Hepatocyte (in vitro differentiated cells): ENCODE measurements at regions not wholly inside any gene's neighbourhood (a gene's known extent, or its start where the extent isn't known, plus 50 kb on each side); places are given as distances from the start of the nearest gene placed in this dataset.

Source experiments
- DNase-seq: peaks from one replicate; pipeline ENCODE4 v3.0.0-alpha.2; 2016; ENCODE audit warnings: low spot score
- H2AFZ ChIP-seq: fragments of 200-600 bp; sonication (generic); 2 replicates; pipeline ENCODE4 v1.6.0; 2016; ENCODE audit warnings: antibody characterized with exemption, mild to moderate bottlenecking
- H3K27ac ChIP-seq: fragments of 200-600 bp; sonication (generic); 2 replicates; pipeline ENCODE4 v1.5.1; 2016; ENCODE audit warnings: mild to moderate bottlenecking
- H3K27me3 ChIP-seq: fragments of 200-600 bp; sonication (generic); 2 replicates; pipeline ENCODE4 v1.6.1; 2016
- H3K36me3 ChIP-seq: fragments of 200-600 bp; sonication (generic); replicated peaks from 2 replicates; pipeline ENCODE4 v1.5.1; 2016; ENCODE audit warnings: low read depth; ENCODE audit not compliant: insufficient read depth
- H3K4me1 ChIP-seq: fragments of 200-600 bp; sonication (generic); 2 replicates; pipeline ENCODE4 v1.5.1; 2016; ENCODE audit warnings: mild to moderate bottlenecking, moderate library complexity; ENCODE audit not compliant: insufficient read depth
- H3K4me2 ChIP-seq: fragments of 200-600 bp; sonication (generic); 2 replicates; pipeline ENCODE4 v1.6.0; 2016
- H3K4me3 ChIP-seq: fragments of 200-600 bp; sonication (generic); 2 replicates; pipeline ENCODE4 v1.5.1; 2016; ENCODE audit warnings: mild to moderate bottlenecking
- H3K79me2 ChIP-seq: fragments of 200-600 bp; sonication (generic); 2 replicates; pipeline ENCODE4 v1.6.0; 2017; ENCODE audit warnings: mild to moderate bottlenecking
- H3K9me2 ChIP-seq: fragments of 200-600 bp; sonication (generic); replicated peaks from 2 replicates; pipeline ENCODE4 v1.6.0; 2017; ENCODE audit warnings: mild to moderate bottlenecking; ENCODE audit not compliant: insufficient read depth
- H3K9me3 ChIP-seq: fragments of 200-600 bp; sonication (generic); 2 replicates; pipeline ENCODE4 v1.5.1; 2016; ENCODE audit warnings: low read depth, mild to moderate bottlenecking
- H4K20me1 ChIP-seq: fragments of 200-600 bp; sonication (generic); 2 replicates; pipeline ENCODE4 v1.6.0; 2016; ENCODE audit warnings: mild to moderate bottlenecking; ENCODE audit not compliant: insufficient read depth, poor library complexity, severe bottlenecking
- EZH2 ChIP-seq: fragments of 200-600 bp; sonication (generic); IDR thresholded peaks from 2 replicates; pipeline ENCODE4 v1.6.1; 2016; ENCODE audit warnings: antibody characterized with exemption, mild to moderate bottlenecking, borderline replicate concordance
- EZH2phosphoT487 ChIP-seq: fragments of 200-600 bp; sonication (generic); IDR thresholded peaks from one replicate; pipeline ENCODE4 v1.6.1; 2018; ENCODE audit warnings: antibody characterized with exemption, mild to moderate bottlenecking, low read depth, moderate library complexity; ENCODE audit not compliant: unreplicated experiment, severe bottlenecking
- WGBS: methylation state at CpG from one replicate; pipeline ENCODE4 v1.1.6; 2016; ENCODE audit warnings: low lambda C conversion rate; ENCODE audit errors: missing lambda C conversion rate; 5-methylcytosine and 5-hydroxymethylcytosine counted together
- TF ChIP-seq, protein P1 (sequence below): fragments of 200-600 bp; sonication (generic); IDR thresholded peaks from 2 replicates; pipeline ENCODE4 v1.5.1; 2016; ENCODE audit warnings: antibody characterized with exemption, mild to moderate bottlenecking; ENCODE audit not compliant: poor library complexity

DNA sequence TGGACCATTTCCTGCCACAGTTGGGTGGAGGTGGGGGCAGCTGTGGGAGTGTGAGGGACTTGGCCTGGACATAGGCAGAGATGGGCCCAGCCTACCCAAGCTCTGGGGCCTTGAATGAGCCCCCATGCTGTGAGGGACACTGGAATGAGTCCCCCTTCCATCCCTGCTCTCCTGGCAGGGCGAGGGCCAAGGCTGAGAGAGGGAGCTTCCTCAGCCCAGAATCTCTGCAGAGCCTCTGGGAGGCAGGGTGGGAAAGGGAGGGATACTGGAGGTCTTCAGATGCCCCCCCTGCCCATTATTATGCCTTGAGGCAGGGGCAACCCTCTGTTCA lies 124.5 kb upstream of the PJA1 start:
- Histone ChIP-seq H3K4me3 (no peak overlapping the region), H3K36me3 (no peaks in the 10 kb centered on the region), H3K79me2 (no peaks in the 10 kb centered on the region), H3K4me1 (peaks cover 14% of the 10 kb centered on the region), H2AFZ (no peak overlapping the region), H3K9me2 (no peaks in the 10 kb centered on the region), H3K27ac (no peak overlapping the region), H3K27me3 (no peaks in the 10 kb centered on the region), H4K20me1 (no peaks in the 10 kb centered on the region), H3K4me2 (no peak overlapping the region), H3K9me3 (no peaks in the 10 kb centered on the region)
- 78% methylated on average over 1 of the region's 1 CpG for WGBS
- TF ChIP-seq EZH2 (no peak), EZH2phosphoT487 (no peak)
- TF ChIP-seq, protein P1, sequence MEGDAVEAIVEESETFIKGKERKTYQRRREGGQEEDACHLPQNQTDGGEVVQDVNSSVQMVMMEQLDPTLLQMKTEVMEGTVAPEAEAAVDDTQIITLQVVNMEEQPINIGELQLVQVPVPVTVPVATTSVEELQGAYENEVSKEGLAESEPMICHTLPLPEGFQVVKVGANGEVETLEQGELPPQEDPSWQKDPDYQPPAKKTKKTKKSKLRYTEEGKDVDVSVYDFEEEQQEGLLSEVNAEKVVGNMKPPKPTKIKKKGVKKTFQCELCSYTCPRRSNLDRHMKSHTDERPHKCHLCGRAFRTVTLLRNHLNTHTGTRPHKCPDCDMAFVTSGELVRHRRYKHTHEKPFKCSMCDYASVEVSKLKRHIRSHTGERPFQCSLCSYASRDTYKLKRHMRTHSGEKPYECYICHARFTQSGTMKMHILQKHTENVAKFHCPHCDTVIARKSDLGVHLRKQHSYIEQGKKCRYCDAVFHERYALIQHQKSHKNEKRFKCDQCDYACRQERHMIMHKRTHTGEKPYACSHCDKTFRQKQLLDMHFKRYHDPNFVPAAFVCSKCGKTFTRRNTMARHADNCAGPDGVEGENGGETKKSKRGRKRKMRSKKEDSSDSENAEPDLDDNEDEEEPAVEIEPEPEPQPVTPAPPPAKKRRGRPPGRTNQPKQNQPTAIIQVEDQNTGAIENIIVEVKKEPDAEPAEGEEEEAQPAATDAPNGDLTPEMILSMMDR, result no peak
- no peak for DNase-seq

DNA sequence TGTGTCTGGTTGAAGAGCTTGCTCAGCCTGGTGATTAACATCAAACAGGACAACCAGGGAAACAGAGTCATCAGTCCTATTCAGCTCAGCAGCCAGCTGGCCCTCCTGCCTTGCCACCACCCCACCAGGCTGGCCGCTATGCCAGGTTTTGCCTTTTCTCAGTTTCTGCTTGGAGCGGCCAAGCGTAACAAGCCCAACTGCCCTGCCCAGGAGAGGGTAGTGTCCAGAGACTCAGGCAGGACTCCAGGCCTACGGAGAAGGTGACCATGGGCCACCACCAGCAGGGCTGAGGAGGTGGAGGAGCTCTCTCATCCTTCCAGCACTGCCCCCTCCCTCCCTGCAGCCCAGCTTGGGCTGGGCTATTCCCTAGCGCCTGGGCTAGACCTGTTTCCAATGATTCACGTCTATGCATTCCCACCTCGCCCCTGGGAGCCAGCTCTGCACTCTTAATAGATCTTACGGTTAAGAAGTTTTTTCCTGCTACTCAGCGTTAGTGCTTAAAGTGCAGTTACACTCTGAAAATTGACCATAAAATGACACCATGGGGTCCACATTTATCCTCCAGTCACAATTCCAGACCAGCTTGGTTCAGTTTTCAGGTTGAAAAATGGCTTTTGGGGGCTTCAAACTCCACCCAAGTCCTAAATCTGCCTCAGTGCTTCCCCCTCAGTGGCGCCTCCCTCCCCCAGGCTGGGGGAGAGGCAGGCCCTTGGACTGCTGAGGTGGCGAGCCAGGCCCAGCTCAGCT lies 124.0 kb upstream of the PJA1 start:
- peaks cover 14% of the 10 kb centered on the region for H3K4me1 ChIP-seq
- no peaks in the 10 kb centered on the region for H3K9me3 ChIP-seq
- H2AFZ ChIP-seq, result no peak overlapping the region
- no peaks in the 10 kb centered on the region for H3K27me3 ChIP-seq
- no peaks in the 10 kb centered on the region for H3K79me2 ChIP-seq
- H3K4me3 ChIP-seq, result no peak overlapping the region
- no peaks in the 10 kb centered on the region for H3K9me2 ChIP-seq
- H3K27ac ChIP-seq, result no peak overlapping the region
- no peaks in the 10 kb centered on the region for H4K20me1 ChIP-seq
- no peaks in the 10 kb centered on the region for H3K36me3 ChIP-seq
- TF ChIP-seq, protein P1, result no peak
- TF ChIP-seq EZH2 (no peak), EZH2phosphoT487 (no peak)
- no peak overlapping the region for H3K4me2 ChIP-seq
- peak; percentile 27 for DNase-seq
- 67% methylated on average over 11 of the region's 11 CpGs for WGBS

GRCh38 chrX:69287095-69287494 lies 121.8 kb upstream of the PJA1 start:
- Histone ChIP-seq H3K4me1 (peaks cover 14% of the 10 kb centered on the region), H3K4me2 (no peak overlapping the region), H3K4me3 (no peak overlapping the region), H3K9me3 (no peaks in the 10 kb centered on the region), H3K9me2 (no peaks in the 10 kb centered on the region), H2AFZ (no peak overlapping the region), H3K27ac (no peak overlapping the region), H4K20me1 (no peaks in the 10 kb centered on the region), H3K27me3 (no peaks in the 10 kb centered on the region), H3K36me3 (no peaks in the 10 kb centered on the region), H3K79me2 (no peaks in the 10 kb centered on the region)
- no peak for DNase-seq
- 74% methylated on average over 3 of the region's 3 CpGs for WGBS
- no peak for TF ChIP-seq EZH2phosphoT487
- TF ChIP-seq EZH2, result no peak
- TF ChIP-seq, protein P1, result no peak

GRCh38 chrX:69286565-69286906 lies 121.3 kb upstream of the PJA1 start:
- H3K27ac ChIP-seq, result no peak overlapping the region
- 94% methylated on average over 6 of the region's 6 CpGs for WGBS
- DNase-seq, result no peak

More at GRCh38 chrX:69286565-69286906, 121.3 kb upstream of the PJA1 start:
- Histone ChIP-seq H3K79me2 (no peaks in the 10 kb centered on the region), H3K4me2 (no peak overlapping the region), H3K36me3 (no peaks in the 10 kb centered on the region), H3K9me2 (no peaks in the 10 kb centered on the region), H3K9me3 (no peaks in the 10 kb centered on the region), H3K4me3 (no peak overlapping the region), H3K4me1 (peaks cover 15% of the 10 kb centered on the region), H2AFZ (no peak overlapping the region), H4K20me1 (no peaks in the 10 kb centered on the region), H3K27me3 (no peaks in the 10 kb centered on the region)
- no peak for TF ChIP-seq EZH2
- TF ChIP-seq EZH2phosphoT487, result no peak
- TF ChIP-seq, protein P1, result no peak
